ENCODE measurements at regions not wholly inside any gene's neighbourhood (a gene's known extent, or its start where the extent isn't known, plus 50 kb on each side); places are given as distances from the start of the nearest gene placed in this dataset.

DNA sequence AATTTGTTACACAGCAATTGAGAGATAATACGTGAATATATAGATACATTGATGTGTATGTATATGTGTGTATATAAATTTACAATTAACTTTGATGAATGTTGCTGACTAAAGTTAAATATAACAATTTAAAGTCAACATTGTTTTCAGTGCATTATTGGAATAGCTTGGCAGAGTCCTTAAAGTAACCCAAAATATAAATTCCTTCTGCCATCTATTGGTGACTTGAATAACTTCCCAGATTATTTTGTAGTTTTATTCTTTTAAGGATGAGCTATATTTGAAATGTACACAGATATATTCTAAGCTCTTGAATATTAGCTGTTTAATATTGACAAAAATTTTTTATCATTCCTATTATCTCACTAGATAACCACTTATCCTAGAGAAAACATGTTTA, 298.2 kb upstream of the FSTL5 start:
- TF ChIP-seq, protein P1, sequence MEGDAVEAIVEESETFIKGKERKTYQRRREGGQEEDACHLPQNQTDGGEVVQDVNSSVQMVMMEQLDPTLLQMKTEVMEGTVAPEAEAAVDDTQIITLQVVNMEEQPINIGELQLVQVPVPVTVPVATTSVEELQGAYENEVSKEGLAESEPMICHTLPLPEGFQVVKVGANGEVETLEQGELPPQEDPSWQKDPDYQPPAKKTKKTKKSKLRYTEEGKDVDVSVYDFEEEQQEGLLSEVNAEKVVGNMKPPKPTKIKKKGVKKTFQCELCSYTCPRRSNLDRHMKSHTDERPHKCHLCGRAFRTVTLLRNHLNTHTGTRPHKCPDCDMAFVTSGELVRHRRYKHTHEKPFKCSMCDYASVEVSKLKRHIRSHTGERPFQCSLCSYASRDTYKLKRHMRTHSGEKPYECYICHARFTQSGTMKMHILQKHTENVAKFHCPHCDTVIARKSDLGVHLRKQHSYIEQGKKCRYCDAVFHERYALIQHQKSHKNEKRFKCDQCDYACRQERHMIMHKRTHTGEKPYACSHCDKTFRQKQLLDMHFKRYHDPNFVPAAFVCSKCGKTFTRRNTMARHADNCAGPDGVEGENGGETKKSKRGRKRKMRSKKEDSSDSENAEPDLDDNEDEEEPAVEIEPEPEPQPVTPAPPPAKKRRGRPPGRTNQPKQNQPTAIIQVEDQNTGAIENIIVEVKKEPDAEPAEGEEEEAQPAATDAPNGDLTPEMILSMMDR (IDR thresholded peaks at IDR 0.05; ENCODE audit: low read depth, low read length) = peak; percentile 73
- no peak for TF ChIP-seq EZH2phosphoT487 (IDR thresholded peaks at IDR 0.05; ENCODE audit: low read depth)
